HepG2 (cell line): ENCODE measurements at regions not wholly inside any gene's neighbourhood (a gene's known extent, or its start where the extent isn't known, plus 50 kb on each side); places are given as distances from the start of the nearest gene placed in this dataset.

ENCODE experiments used
- ATAC-seq: fragments of 200-7000 bp; cut with Tn5 transposase; 3 replicates; pipeline ENCODE4 v1.9.1; 2020; ENCODE audit warnings: mild to moderate bottlenecking, moderate library complexity
- BruUV-seq: library from RNA; stranded (reverse); fragments of 400-500 nt; replicated peaks from 2 replicates; lab custom pipeline; 2021; lab: Mats Ljungman, UMichigan
- CTCF ChIA-PET: fragments of 300-600 bp; formaldehyde crosslinking; extraction: SDS; loops from one replicate; lab custom pipeline; 2021; ENCODE audit warnings: low total read pairs, inconsistent platforms, low intra/inter-chr PET ratio; lab: Yijun Ruan, JAX
- POLR2A ChIA-PET: fragments of 350-600 bp; sonication (Branson Sonifier 250); formaldehyde crosslinking; loops from one replicate; lab custom pipeline; 2020; ENCODE audit warnings: antibody characterized with exemption, inconsistent platforms; lab: Yijun Ruan, JAX
- DNase-seq: peaks from one replicate; pipeline ENCODE4 v3.0.0-alpha.2; 2015; ENCODE audit warnings: low spot score
- FAIRE-seq: peaks from 3 replicates; lab custom pipeline; 2011; peaks lifted over from hg19 to GRCh38; lab: Jason Lieb, UNC
- H2AFZ ChIP-seq: one replicate; pipeline ENCODE4 v1.6.1; 2011; ENCODE audit warnings: low read length, inconsistent platforms
- H3K27ac ChIP-seq: fragments of 300-600 bp; 3 replicates; pipeline ENCODE4 v1.8.0; 2011; ENCODE audit warnings: mixed run types, mild to moderate bottlenecking, mixed read lengths, low read length, inconsistent platforms; ENCODE audit not compliant: insufficient read depth; ENCODE audit errors: extremely low read length
- H3K27me3 ChIP-seq, 2 experiments: fragments of 200-600 bp in 1 of 2; 2 replicates in 1 of 2; 3 replicates in 1 of 2; pipeline versions ENCODE4 v1.6.0 to v1.8.0; 2011; ENCODE audit warnings: low read length in 2 of 2, mild to moderate bottlenecking in 2 of 2, moderate library complexity in 2 of 2, inconsistent platforms in 1 of 2; ENCODE audit not compliant: insufficient read depth in 2 of 2, control insufficient read depth in 1 of 2
- H3K36me3 ChIP-seq, 2 experiments: fragments of 200-600 bp in 1 of 2; replicated peaks in 1 of 2; 2 replicates in 1 of 2; 3 replicates in 1 of 2; pipeline versions ENCODE4 v1.5.1 to v1.8.0; 2011; ENCODE audit warnings: low read length in 2 of 2, inconsistent platforms in 1 of 2; ENCODE audit not compliant: insufficient read depth in 2 of 2, control insufficient read depth in 1 of 2
- H3K4me1 ChIP-seq: 2 replicates; pipeline ENCODE4 v1.5.1; 2012; ENCODE audit warnings: low read length, inconsistent platforms; ENCODE audit not compliant: insufficient read depth
- H3K4me2 ChIP-seq: 2 replicates; pipeline ENCODE4 v1.6.0; 2011; ENCODE audit warnings: low read depth, low read length, inconsistent platforms
- H3K4me3 ChIP-seq, 3 experiments: fragments of 200-600 bp in 1 of 3; sonication (generic), shearing (Covaris generic) in 1 of 3; replicated peaks in 1 of 3; 2 replicates each; pipeline ENCODE4 v1.5.1; 2011 to 2016; ENCODE audit warnings: low read length in 3 of 3, inconsistent platforms in 2 of 3, low read depth in 2 of 3, mild to moderate bottlenecking in 2 of 3, control low read depth in 1 of 3, mixed read lengths in 1 of 3; ENCODE audit not compliant: insufficient read depth in 1 of 3
- H3K79me2 ChIP-seq: one replicate; pipeline ENCODE4 v1.6.1; 2011; ENCODE audit warnings: low read length, inconsistent platforms; ENCODE audit not compliant: insufficient read depth
- H3K9ac ChIP-seq: 2 replicates; pipeline ENCODE4 v1.6.0; 2011; ENCODE audit warnings: mild to moderate bottlenecking, low read depth, low read length, inconsistent platforms; ENCODE audit not compliant: insufficient read depth
- H3K9me3 ChIP-seq: 2 replicates; pipeline ENCODE4 v1.5.1; 2012; ENCODE audit warnings: mild to moderate bottlenecking, low read length
- H4K20me1 ChIP-seq: 2 replicates; pipeline ENCODE4 v1.6.0; 2011; ENCODE audit warnings: inconsistent platforms, mild to moderate bottlenecking, low read length, moderate library complexity; ENCODE audit not compliant: insufficient read depth
- FOXK2 ChIP-seq: fragments of 450-650 bp; IDR thresholded peaks from 2 replicates; pipeline ENCODE4 v1.6.1; 2016
- HOMEZ ChIP-seq: IDR thresholded peaks from 2 replicates; pipeline ENCODE4 v1.6.1; 2016; ENCODE audit warnings: low read depth
- HOXA9 ChIP-seq: sonication (generic); formaldehyde crosslinking; IDR thresholded peaks from 2 replicates; pipeline ENCODE4 v1.8.1; 2022; ENCODE audit warnings: missing genetic modification reagents, mild to moderate bottlenecking, moderate library complexity, borderline replicate concordance
- MEF2D ChIP-seq: sonication (generic); formaldehyde crosslinking; IDR thresholded peaks from 2 replicates; pipeline ENCODE4 v1.5.1; 2020; ENCODE audit warnings: mild to moderate bottlenecking, missing genetic modification reagents
- SATB2 ChIP-seq: sonication (generic); formaldehyde crosslinking; IDR thresholded peaks from 2 replicates; pipeline ENCODE4 v1.5.0; 2020; ENCODE audit warnings: missing genetic modification reagents
- SMARCE1 ChIP-seq: fragments of 450-650 bp; IDR thresholded peaks from 2 replicates; pipeline ENCODE4 v1.6.1; 2017; ENCODE audit warnings: borderline replicate concordance
- ZNF784 ChIP-seq: sonication (generic); formaldehyde crosslinking; IDR thresholded peaks from 2 replicates; pipeline ENCODE4 v1.5.1; 2020; ENCODE audit warnings: missing genetic modification reagents, mild to moderate bottlenecking, borderline replicate concordance
- WGBS: methylation state at CpG from one replicate; pipeline ENCODE4 v1.1.6; 2017; ENCODE audit warnings: low lambda C conversion rate; 5-methylcytosine and 5-hydroxymethylcytosine counted together
- in situ Hi-C: cut with HindIII; loops from 2 replicates; pipeline ENCODE4 v1.10.0; 2017; ENCODE audit warnings: low pct_unique_long_range_greater_than_20kb; ENCODE audit not compliant: extremely low pct_ligation_motif_present
- intact Hi-C: fragments of 100-400 bp; cut with micrococcal nuclease; formaldehyde crosslinking; loops from one replicate; pipeline ENCODE4 v1.10.0; 2022; ENCODE audit not compliant: unreplicated experiment
- TF ChIP-seq, protein P1 (sequence below): IDR thresholded peaks from 2 replicates; pipeline ENCODE4 v1.6.1; 2012; ENCODE audit warnings: low read length, improper control_type of control experiment

- TF ChIP-seq, protein P1, sequence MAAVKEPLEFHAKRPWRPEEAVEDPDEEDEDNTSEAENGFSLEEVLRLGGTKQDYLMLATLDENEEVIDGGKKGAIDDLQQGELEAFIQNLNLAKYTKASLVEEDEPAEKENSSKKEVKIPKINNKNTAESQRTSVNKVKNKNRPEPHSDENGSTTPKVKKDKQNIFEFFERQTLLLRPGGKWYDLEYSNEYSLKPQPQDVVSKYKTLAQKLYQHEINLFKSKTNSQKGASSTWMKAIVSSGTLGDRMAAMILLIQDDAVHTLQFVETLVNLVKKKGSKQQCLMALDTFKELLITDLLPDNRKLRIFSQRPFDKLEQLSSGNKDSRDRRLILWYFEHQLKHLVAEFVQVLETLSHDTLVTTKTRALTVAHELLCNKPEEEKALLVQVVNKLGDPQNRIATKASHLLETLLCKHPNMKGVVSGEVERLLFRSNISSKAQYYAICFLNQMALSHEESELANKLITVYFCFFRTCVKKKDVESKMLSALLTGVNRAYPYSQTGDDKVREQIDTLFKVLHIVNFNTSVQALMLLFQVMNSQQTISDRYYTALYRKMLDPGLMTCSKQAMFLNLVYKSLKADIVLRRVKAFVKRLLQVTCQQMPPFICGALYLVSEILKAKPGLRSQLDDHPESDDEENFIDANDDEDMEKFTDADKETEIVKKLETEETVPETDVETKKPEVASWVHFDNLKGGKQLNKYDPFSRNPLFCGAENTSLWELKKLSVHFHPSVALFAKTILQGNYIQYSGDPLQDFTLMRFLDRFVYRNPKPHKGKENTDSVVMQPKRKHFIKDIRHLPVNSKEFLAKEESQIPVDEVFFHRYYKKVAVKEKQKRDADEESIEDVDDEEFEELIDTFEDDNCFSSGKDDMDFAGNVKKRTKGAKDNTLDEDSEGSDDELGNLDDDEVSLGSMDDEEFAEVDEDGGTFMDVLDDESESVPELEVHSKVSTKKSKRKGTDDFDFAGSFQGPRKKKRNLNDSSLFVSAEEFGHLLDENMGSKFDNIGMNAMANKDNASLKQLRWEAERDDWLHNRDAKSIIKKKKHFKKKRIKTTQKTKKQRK: no peak
- no peak for TF ChIP-seq SATB2 (CRISPR knock-in tag)
- no peak for TF ChIP-seq MEF2D (CRISPR knock-in tag)
These were observed 412.9 kb downstream of the WDR72 start (continued) for GRCh38 chr15:53346583-53346982.

DNA sequence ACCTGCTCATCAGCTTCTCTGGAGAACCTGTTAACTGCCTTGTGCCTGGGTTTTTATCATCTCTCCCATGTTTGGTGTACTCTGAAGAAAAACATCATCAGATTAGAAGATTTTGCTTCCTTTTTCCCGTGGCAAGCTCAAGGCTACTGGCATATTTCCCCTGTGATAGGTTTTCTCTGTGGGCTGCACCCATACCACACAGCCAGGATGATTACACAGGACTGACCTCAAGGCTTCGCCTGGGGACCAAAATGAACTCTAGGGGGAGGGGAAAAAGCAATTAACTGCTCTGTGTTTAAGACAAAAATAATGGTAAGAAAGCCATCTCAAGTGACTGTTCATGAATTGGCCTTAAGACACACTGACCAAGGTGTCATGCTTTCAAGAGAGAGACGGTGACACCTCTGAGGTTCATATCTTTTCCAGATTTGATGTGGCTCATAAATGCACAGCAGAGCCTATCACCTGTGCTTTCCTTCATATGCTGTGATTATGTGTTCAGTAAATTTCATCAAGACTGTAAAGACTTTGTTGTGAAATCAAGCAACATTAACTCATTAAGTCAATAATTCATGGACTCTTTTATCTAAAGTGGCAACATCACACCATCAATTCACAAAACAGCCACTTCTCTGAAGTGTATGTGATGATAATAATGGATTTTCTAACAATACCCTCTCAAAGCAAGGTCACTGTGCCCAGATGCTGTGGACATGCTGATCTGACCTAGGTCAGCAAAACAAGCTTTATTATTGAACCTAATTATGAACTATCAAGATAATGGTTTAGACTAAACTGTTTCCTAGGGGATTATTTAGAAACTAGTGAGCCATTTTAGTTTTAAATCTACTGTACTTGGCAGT lies 427.9 kb downstream of the WDR72 start:
- Histone ChIP-seq H2AFZ (no peak overlapping the region), H3K4me3 (no peak overlapping the region), H3K36me3 (no peaks in the 10 kb centered on the region), H3K27ac (no peak overlapping the region), H4K20me1 (no peaks in the 10 kb centered on the region), H3K79me2 (no peaks in the 10 kb centered on the region), H3K4me2 (no peak overlapping the region), H3K4me1 (no peaks in the 10 kb centered on the region), H3K27me3 (no peaks in the 10 kb centered on the region; a peak in 1 of 5 replicates), H3K9ac (no peak overlapping the region), H3K9me3 (no peaks in the 10 kb centered on the region)
- ATAC-seq (no peak), FAIRE-seq (no peak), DNase-seq (no peak)
- WGBS: 19% methylated on average over 3 of the region's 3 CpGs
- intact Hi-C loops: no loop called here
- no TSS peak for BruUV-seq
- in situ Hi-C loops: no loop called here
- POLR2A ChIA-PET: no interaction called here
- CTCF ChIA-PET: no interaction called here
- TF ChIP-seq HOXA9 (no peak), SMARCE1 (no peak), FOXK2 (no peak), ZNF784 (CRISPR knock-in tag) (no peak), HOMEZ (no peak)
